Suprapubic skin (tissue), 4 donors: ENCODE measurements at regions not wholly inside any gene's neighbourhood (a gene's known extent, or its start where the extent isn't known, plus 50 kb on each side); places are given as distances from the start of the nearest gene placed in this dataset.

ENCODE experiments used
- CTCF ChIP-seq, 2 donors: fragments of 200-600 bp in 1 of 2; fragments of 450-650 bp in 1 of 2; sonication (generic) in 1 of 2; IDR thresholded peaks; one replicate each; pipeline ENCODE4 v1.5.1; 2016 to 2019; ENCODE audit warnings: antibody characterized with exemption in 2 of 2, mild to moderate bottlenecking in 1 of 2, moderate library complexity in 1 of 2
- EP300 ChIP-seq: sonication (generic); formaldehyde crosslinking; IDR thresholded peaks from one replicate; pipeline ENCODE4 v1.6.1; 2017; ENCODE audit warnings: antibody characterized with exemption
- POLR2A ChIP-seq, 2 donors: fragments of 450-650 bp; IDR thresholded peaks; one replicate each; pipeline ENCODE4 v1.6.1; 2017; ENCODE audit warnings: antibody characterized with exemption in 2 of 2, mild to moderate bottlenecking in 2 of 2, moderate library complexity in 2 of 2
- POLR2AphosphoS5 ChIP-seq, 3 donors: sonication (generic); formaldehyde crosslinking; IDR thresholded peaks; one replicate each; pipeline ENCODE4 v1.6.1; 2017; ENCODE audit warnings: antibody characterized with exemption in 3 of 3

- no peak for TF ChIP-seq EP300
- no peak for TF ChIP-seq POLR2A (IDR thresholded peaks at IDR 0.05)
- no peak for TF ChIP-seq CTCF (IDR thresholded peaks at IDR 0.05)
- no peak for TF ChIP-seq POLR2AphosphoS5 (IDR thresholded peaks at IDR 0.05)
Measured at GRCh38 chr17:77893144-77894044, 65.1 kb upstream of the TNRC6C start.
